IPS-15b (cell line): ENCODE measurements at regions not wholly inside any gene's neighbourhood (a gene's known extent, or its start where the extent isn't known, plus 50 kb on each side); places are given as distances from the start of the nearest gene placed in this dataset.

Experiments
- H3K27me3 ChIP-seq: one replicate; pipeline ENCODE4 v1.6.1; 2013; ENCODE audit warnings: low read length; ENCODE audit not compliant: control insufficient read depth, insufficient read depth
- H3K36me3 ChIP-seq: one replicate; pipeline ENCODE4 v1.6.1; 2013; ENCODE audit warnings: low read length; ENCODE audit not compliant: control insufficient read depth, insufficient read depth
- H3K4me1 ChIP-seq: one replicate; pipeline ENCODE4 v1.6.1; 2013; ENCODE audit warnings: mild to moderate bottlenecking, low read length; ENCODE audit not compliant: control insufficient read depth, insufficient read depth
- H3K4me3 ChIP-seq: one replicate; pipeline ENCODE4 v1.5.1; 2013; ENCODE audit warnings: low read depth, low read length
- H3K9ac ChIP-seq: one replicate; pipeline ENCODE4 v1.6.1; 2013; ENCODE audit warnings: low read depth, mild to moderate bottlenecking, low read length
- H3K9me3 ChIP-seq: one replicate; pipeline ENCODE4 v1.6.1; 2013; ENCODE audit warnings: mild to moderate bottlenecking, low read length; ENCODE audit not compliant: control insufficient read depth, insufficient read depth

- Histone ChIP-seq H3K9me3 (no peaks in the 10 kb centered on the region), H3K4me3 (no peak overlapping the region), H3K9ac (no peak overlapping the region), H3K27me3 (no peaks in the 10 kb centered on the region), H3K36me3 (no peaks in the 10 kb centered on the region), H3K4me1 (no peaks in the 10 kb centered on the region)
Measured at GRCh38 chr1:182292193-182292741, 99.3 kb downstream of the GLUL start.

GRCh38 chr1:182291584-182292192, 99.9 kb downstream of the GLUL start:
- H3K4me1 ChIP-seq: no peaks in the 10 kb centered on the region
- H3K9me3 ChIP-seq: no peaks in the 10 kb centered on the region
- no peak overlapping the region for H3K9ac ChIP-seq
- no peak overlapping the region for H3K4me3 ChIP-seq
- H3K36me3 ChIP-seq: no peaks in the 10 kb centered on the region
- no peaks in the 10 kb centered on the region for H3K27me3 ChIP-seq

DNA sequence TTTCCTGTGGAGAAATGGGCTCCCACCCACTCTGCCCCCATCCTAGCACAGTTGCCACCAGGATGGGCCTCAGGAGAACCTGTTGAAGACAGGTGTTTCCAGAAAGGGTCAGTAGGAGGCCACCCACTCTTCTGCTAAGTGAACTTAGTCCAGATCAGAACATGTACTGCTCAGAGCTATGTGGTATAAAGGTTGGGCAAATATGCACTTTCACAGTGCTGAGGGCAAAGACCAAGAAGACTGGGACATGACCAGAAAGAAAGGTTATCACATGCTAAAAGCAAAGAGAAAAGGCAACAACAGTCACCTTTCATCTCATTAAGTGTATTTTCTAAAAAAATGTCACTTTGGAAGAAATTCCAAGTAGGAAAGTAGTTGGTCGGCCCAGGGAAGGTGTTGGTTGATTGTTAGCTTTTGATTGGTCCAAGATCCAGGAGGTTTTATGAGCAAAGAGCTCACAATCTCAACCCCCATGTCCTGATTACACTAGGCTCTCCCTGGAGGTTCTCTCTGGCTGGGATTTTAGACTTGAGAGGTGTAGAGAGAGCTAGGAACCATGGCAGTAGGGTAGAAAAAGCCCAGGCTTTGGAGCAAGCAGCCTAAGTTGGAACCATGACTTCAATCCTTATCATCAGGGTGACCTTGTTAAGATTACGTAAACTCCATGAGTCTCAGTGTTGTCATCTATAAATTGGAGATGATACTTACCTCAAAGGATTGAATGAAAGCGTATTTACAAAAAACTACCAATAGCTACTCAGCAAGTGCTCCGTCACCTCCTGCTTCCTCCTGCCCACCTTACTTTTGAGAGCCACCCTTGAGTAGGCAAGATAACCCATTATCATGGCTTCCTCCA, 102.6 kb downstream of the GLUL start:
- Histone ChIP-seq H3K4me3 (no peak overlapping the region), H3K27me3 (no peaks in the 10 kb centered on the region), H3K4me1 (no peaks in the 10 kb centered on the region), H3K9me3 (no peaks in the 10 kb centered on the region), H3K9ac (no peak overlapping the region), H3K36me3 (no peaks in the 10 kb centered on the region)

DNA sequence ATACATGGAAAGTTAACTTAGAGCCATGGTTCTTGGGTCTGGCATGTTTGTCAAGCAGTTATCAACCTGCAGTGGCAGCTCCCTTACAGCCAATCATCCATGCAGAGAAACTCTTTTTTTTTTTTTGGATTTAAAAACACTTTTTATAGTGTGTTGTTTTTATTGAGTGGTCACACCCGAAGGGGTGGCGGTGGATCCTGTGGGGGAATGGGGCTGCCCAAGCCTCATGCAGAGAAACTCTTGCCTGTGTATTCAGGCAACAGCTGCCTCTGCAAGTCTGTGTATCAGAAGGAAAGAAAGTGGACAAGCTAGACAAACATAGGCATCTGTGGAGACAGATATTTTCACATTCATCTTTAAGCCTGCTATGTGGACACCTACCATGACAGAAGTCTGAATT, 104.8 kb downstream of the GLUL start:
- Histone ChIP-seq H3K4me3 (no peak overlapping the region), H3K36me3 (no peaks in the 10 kb centered on the region), H3K27me3 (no peaks in the 10 kb centered on the region), H3K4me1 (no peaks in the 10 kb centered on the region), H3K9me3 (no peaks in the 10 kb centered on the region), H3K9ac (no peak overlapping the region)

GRCh38 chr1:182283746-182284544, 107.6 kb downstream of the GLUL start:
- H3K27me3 ChIP-seq: no peaks in the 10 kb centered on the region
- H3K4me3 ChIP-seq: no peak overlapping the region
- no peaks in the 10 kb centered on the region for H3K36me3 ChIP-seq
- H3K4me1 ChIP-seq: no peaks in the 10 kb centered on the region
- no peak overlapping the region for H3K9ac ChIP-seq
- H3K9me3 ChIP-seq: no peaks in the 10 kb centered on the region

DNA sequence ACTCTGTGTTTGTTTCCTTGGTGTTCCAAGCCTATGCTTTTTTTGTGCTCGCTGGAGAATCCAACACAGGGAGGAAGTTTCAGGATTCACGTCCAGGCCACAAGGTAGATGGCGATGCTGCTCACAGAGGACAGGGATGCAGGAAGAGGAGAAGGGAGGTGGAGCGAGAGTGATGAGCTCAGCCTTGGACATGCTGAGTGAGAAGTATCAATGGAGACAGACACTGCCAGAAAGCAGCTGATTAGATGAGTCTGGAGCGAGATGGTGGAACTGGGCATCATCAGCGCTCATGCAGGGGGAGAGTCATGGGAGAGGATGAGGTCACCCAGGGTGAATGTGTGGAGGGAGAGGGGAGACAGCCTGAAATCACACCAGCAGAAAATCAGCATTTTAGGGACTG, 110.0 kb downstream of the GLUL start:
- Histone ChIP-seq H3K4me1 (no peaks in the 10 kb centered on the region), H3K36me3 (no peaks in the 10 kb centered on the region), H3K9me3 (no peaks in the 10 kb centered on the region)

GRCh38 chr1:182280504-182280900, 111.1 kb downstream of the GLUL start:
- Histone ChIP-seq H3K9ac (no peak overlapping the region), H3K36me3 (no peaks in the 10 kb centered on the region), H3K4me1 (no peaks in the 10 kb centered on the region)

More for the DNA sequence above, 110.0 kb downstream of the GLUL start:
- Histone ChIP-seq H3K9ac (no peak overlapping the region), H3K27me3 (no peaks in the 10 kb centered on the region), H3K4me3 (no peak overlapping the region)

GRCh38 chr1:182279724-182280503, 111.7 kb downstream of the GLUL start:
- Histone ChIP-seq H3K27me3 (no peaks in the 10 kb centered on the region), H3K4me1 (no peaks in the 10 kb centered on the region), H3K9me3 (no peaks in the 10 kb centered on the region), H3K36me3 (no peaks in the 10 kb centered on the region), H3K4me3 (no peak overlapping the region), H3K9ac (no peak overlapping the region)

More at GRCh38 chr1:182280504-182280900, 111.1 kb downstream of the GLUL start:
- Histone ChIP-seq H3K4me3 (no peak overlapping the region), H3K27me3 (no peaks in the 10 kb centered on the region), H3K9me3 (no peaks in the 10 kb centered on the region)

- Histone ChIP-seq H3K4me3 (no peak overlapping the region), H3K36me3 (no peaks in the 10 kb centered on the region), H3K9ac (no peak overlapping the region), H3K27me3 (no peaks in the 10 kb centered on the region), H3K4me1 (no peaks in the 10 kb centered on the region), H3K9me3 (no peaks in the 10 kb centered on the region)
Measured at GRCh38 chr1:182279302-182279701, 112.3 kb downstream of the GLUL start.

GRCh38 chr1:182278144-182279054, 113.2 kb downstream of the GLUL start:
- Histone ChIP-seq H3K4me3 (no peak overlapping the region), H3K27me3 (no peaks in the 10 kb centered on the region), H3K36me3 (no peaks in the 10 kb centered on the region), H3K4me1 (no peaks in the 10 kb centered on the region), H3K9me3 (no peaks in the 10 kb centered on the region), H3K9ac (no peak overlapping the region)
